ENCODE measurements at regions not wholly inside any gene's neighbourhood (a gene's known extent, or its start where the extent isn't known, plus 50 kb on each side); places are given as distances from the start of the nearest gene placed in this dataset.

GRCh38 chr15:31264559-31265089 is 62.0 kb upstream of the KLF13 start:
- no peak overlapping the region for H3K27ac ChIP-seq (ENCODE audit: low read depth, low read length)
- no peaks in the 10 kb centered on the region for H3K4me1 ChIP-seq (ENCODE audit: control insufficient read depth, insufficient read depth, low read length)
- H3K9me3 ChIP-seq (ENCODE audit: control insufficient read depth, insufficient read depth, low read length), result no peaks in the 10 kb centered on the region
- no peak overlapping the region for H3K9ac ChIP-seq (ENCODE audit: low read depth, low read length)
- no peaks in the 10 kb centered on the region for H3K36me3 ChIP-seq (ENCODE audit: control insufficient read depth, insufficient read depth, low read length)
- no peak overlapping the region for H3K4me3 ChIP-seq (ENCODE audit: low read depth, low read length)
- no peaks in the 10 kb centered on the region for H3K27me3 ChIP-seq (ENCODE audit: control insufficient read depth, insufficient read depth, low read length)

- H3K9me3 ChIP-seq (ENCODE audit: control insufficient read depth, insufficient read depth, low read length), result no peaks in the 10 kb centered on the region
- no peaks in the 10 kb centered on the region for H3K36me3 ChIP-seq (ENCODE audit: control insufficient read depth, insufficient read depth, low read length)
- no peaks in the 10 kb centered on the region for H3K4me1 ChIP-seq (ENCODE audit: control insufficient read depth, insufficient read depth, low read length)
- H3K27me3 ChIP-seq (ENCODE audit: control insufficient read depth, insufficient read depth, low read length), result no peaks in the 10 kb centered on the region
- H3K4me3 ChIP-seq (ENCODE audit: low read depth, low read length), result no peak overlapping the region
- no peak overlapping the region for H3K9ac ChIP-seq (ENCODE audit: low read depth, low read length)
- no peak overlapping the region for H3K27ac ChIP-seq (ENCODE audit: low read depth, low read length)
Measured at GRCh38 chr15:31265090-31265870, 61.4 kb upstream of the KLF13 start.

- no peaks in the 10 kb centered on the region for H3K27me3 ChIP-seq (ENCODE audit: control insufficient read depth, insufficient read depth, low read length)
- no peaks in the 10 kb centered on the region for H3K36me3 ChIP-seq (ENCODE audit: control insufficient read depth, insufficient read depth, low read length)
- H3K9ac ChIP-seq (ENCODE audit: low read depth, low read length), result no peak overlapping the region
- H3K4me3 ChIP-seq (ENCODE audit: low read depth, low read length), result no peak overlapping the region
- no peaks in the 10 kb centered on the region for H3K9me3 ChIP-seq (ENCODE audit: control insufficient read depth, insufficient read depth, low read length)
- H3K4me1 ChIP-seq (ENCODE audit: control insufficient read depth, insufficient read depth, low read length), result no peaks in the 10 kb centered on the region
- no peak overlapping the region for H3K27ac ChIP-seq (ENCODE audit: low read depth, low read length)
Measured at GRCh38 chr15:31265871-31266711, 60.5 kb upstream of the KLF13 start.

- H3K9ac ChIP-seq (ENCODE audit: low read depth, low read length), result no peak overlapping the region
- H3K27me3 ChIP-seq (ENCODE audit: control insufficient read depth, insufficient read depth, low read length), result no peaks in the 10 kb centered on the region
- H3K4me3 ChIP-seq (ENCODE audit: low read depth, low read length), result no peak overlapping the region
- H3K27ac ChIP-seq (ENCODE audit: low read depth, low read length), result no peak overlapping the region
- no peaks in the 10 kb centered on the region for H3K4me1 ChIP-seq (ENCODE audit: control insufficient read depth, insufficient read depth, low read length)
- H3K36me3 ChIP-seq (ENCODE audit: control insufficient read depth, insufficient read depth, low read length), result no peaks in the 10 kb centered on the region
- no peaks in the 10 kb centered on the region for H3K9me3 ChIP-seq (ENCODE audit: control insufficient read depth, insufficient read depth, low read length)
Measured at GRCh38 chr15:31266712-31267111, 59.9 kb upstream of the KLF13 start.

- Histone ChIP-seq H3K4me3 (ENCODE audit: low read depth, low read length) (no peak overlapping the region), H3K36me3 (ENCODE audit: control insufficient read depth, insufficient read depth, low read length) (no peaks in the 10 kb centered on the region), H3K27me3 (ENCODE audit: control insufficient read depth, insufficient read depth, low read length) (no peaks in the 10 kb centered on the region), H3K9ac (ENCODE audit: low read depth, low read length) (no peak overlapping the region), H3K9me3 (ENCODE audit: control insufficient read depth, insufficient read depth, low read length) (no peaks in the 10 kb centered on the region), H3K4me1 (ENCODE audit: control insufficient read depth, insufficient read depth, low read length) (no peaks in the 10 kb centered on the region), H3K27ac (ENCODE audit: low read depth, low read length) (no peak overlapping the region)
Measured at GRCh38 chr15:31267161-31268107, 59.2 kb upstream of the KLF13 start.

- Histone ChIP-seq H3K9me3 (ENCODE audit: control insufficient read depth, insufficient read depth, low read length) (no peaks in the 10 kb centered on the region), H3K36me3 (ENCODE audit: control insufficient read depth, insufficient read depth, low read length) (no peaks in the 10 kb centered on the region), H3K27me3 (ENCODE audit: control insufficient read depth, insufficient read depth, low read length) (no peaks in the 10 kb centered on the region), H3K4me3 (ENCODE audit: low read depth, low read length) (no peak overlapping the region), H3K9ac (ENCODE audit: low read depth, low read length) (no peak overlapping the region), H3K27ac (ENCODE audit: low read depth, low read length) (no peak overlapping the region), H3K4me1 (ENCODE audit: control insufficient read depth, insufficient read depth, low read length) (no peaks in the 10 kb centered on the region)
Measured at GRCh38 chr15:31268108-31268501, 58.5 kb upstream of the KLF13 start.

- no peaks in the 10 kb centered on the region for H3K9me3 ChIP-seq (ENCODE audit: control insufficient read depth, insufficient read depth, low read length)
- no peak overlapping the region for H3K27ac ChIP-seq (ENCODE audit: low read depth, low read length)
- no peaks in the 10 kb centered on the region for H3K27me3 ChIP-seq (ENCODE audit: control insufficient read depth, insufficient read depth, low read length)
- H3K9ac ChIP-seq (ENCODE audit: low read depth, low read length), result no peak overlapping the region
- H3K36me3 ChIP-seq (ENCODE audit: control insufficient read depth, insufficient read depth, low read length), result no peaks in the 10 kb centered on the region
- no peak overlapping the region for H3K4me3 ChIP-seq (ENCODE audit: low read depth, low read length)
- H3K4me1 ChIP-seq (ENCODE audit: control insufficient read depth, insufficient read depth, low read length), result no peaks in the 10 kb centered on the region
Measured at GRCh38 chr15:31268911-31269784, 57.5 kb upstream of the KLF13 start.

- Histone ChIP-seq H3K27ac (ENCODE audit: low read depth, low read length) (no peak overlapping the region), H3K4me3 (ENCODE audit: low read depth, low read length) (no peak overlapping the region), H3K36me3 (ENCODE audit: control insufficient read depth, insufficient read depth, low read length) (no peaks in the 10 kb centered on the region), H3K9me3 (ENCODE audit: control insufficient read depth, insufficient read depth, low read length) (no peaks in the 10 kb centered on the region), H3K27me3 (ENCODE audit: control insufficient read depth, insufficient read depth, low read length) (no peaks in the 10 kb centered on the region), H3K9ac (ENCODE audit: low read depth, low read length) (no peak overlapping the region), H3K4me1 (ENCODE audit: control insufficient read depth, insufficient read depth, low read length) (no peaks in the 10 kb centered on the region)
Measured at GRCh38 chr15:31269816-31270575, 56.6 kb upstream of the KLF13 start.

- Histone ChIP-seq H3K9me3 (ENCODE audit: control insufficient read depth, insufficient read depth, low read length) (no peaks in the 10 kb centered on the region), H3K4me3 (ENCODE audit: low read depth, low read length) (no peak overlapping the region), H3K9ac (ENCODE audit: low read depth, low read length) (no peak overlapping the region), H3K4me1 (ENCODE audit: control insufficient read depth, insufficient read depth, low read length) (no peaks in the 10 kb centered on the region), H3K27ac (ENCODE audit: low read depth, low read length) (no peak overlapping the region), H3K36me3 (ENCODE audit: control insufficient read depth, insufficient read depth, low read length) (no peaks in the 10 kb centered on the region), H3K27me3 (ENCODE audit: control insufficient read depth, insufficient read depth, low read length) (no peaks in the 10 kb centered on the region)
Measured at GRCh38 chr15:31270767-31271166, 55.9 kb upstream of the KLF13 start.

All from HUES48 (cell line).